ENCODE measurements at regions not wholly inside any gene's neighbourhood (a gene's known extent, or its start where the extent isn't known, plus 50 kb on each side); places are given as distances from the start of the nearest gene placed in this dataset.

- H3K27me3 ChIP-seq (ENCODE audit: low read depth), result no peaks in the 10 kb centered on the region
- intact Hi-C loops (cut with micrococcal nuclease), result no loop called here
- H3K9me3 ChIP-seq (replicated peaks), result no peaks in the 10 kb centered on the region
- no peak for DNase-seq
- no peak for TF ChIP-seq CTCF (IDR thresholded peaks at IDR 0.05; ENCODE audit: borderline replicate concordance)
- no peak overlapping the region for H3K27ac ChIP-seq (replicated peaks)
- H3K4me3 ChIP-seq, result no peak overlapping the region
- peaks cover 9% of the 10 kb centered on the region for H3K4me1 ChIP-seq
- no peaks in the 10 kb centered on the region for H3K36me3 ChIP-seq
Observed at GRCh38 chr7:82676777-82677463, 233.3 kb upstream of the CACNA2D1 start.

GRCh38 chr7:82675396-82675795 lies 231.8 kb upstream of the CACNA2D1 start:
- H3K9me3 ChIP-seq (replicated peaks), result no peaks in the 10 kb centered on the region
- TF ChIP-seq CTCF (IDR thresholded peaks at IDR 0.05; ENCODE audit: borderline replicate concordance), result no peak
- H3K4me1 ChIP-seq, result peaks cover 9% of the 10 kb centered on the region
- H3K27me3 ChIP-seq (ENCODE audit: low read depth), result no peaks in the 10 kb centered on the region
- DNase-seq, result no peak
- intact Hi-C loops (cut with micrococcal nuclease), result no loop called here
- no peak overlapping the region for H3K4me3 ChIP-seq
- H3K36me3 ChIP-seq, result no peaks in the 10 kb centered on the region
- H3K27ac ChIP-seq (replicated peaks), result no peak overlapping the region

- intact Hi-C loops (cut with micrococcal nuclease), result no loop called here
- Histone ChIP-seq H3K4me3 (no peak overlapping the region), H3K4me1 (peaks cover 9% of the 10 kb centered on the region), H3K27ac (replicated peaks) (no peak overlapping the region), H3K9me3 (replicated peaks) (no peaks in the 10 kb centered on the region), H3K36me3 (no peaks in the 10 kb centered on the region), H3K27me3 (ENCODE audit: low read depth) (no peaks in the 10 kb centered on the region)
- no peak for DNase-seq
- no peak for TF ChIP-seq CTCF (IDR thresholded peaks at IDR 0.05; ENCODE audit: borderline replicate concordance)
Observed at GRCh38 chr7:82674268-82674667, 230.7 kb upstream of the CACNA2D1 start.

GRCh38 chr7:82672078-82672477 lies 228.5 kb upstream of the CACNA2D1 start:
- Histone ChIP-seq H3K9me3 (replicated peaks) (no peaks in the 10 kb centered on the region), H3K36me3 (no peaks in the 10 kb centered on the region), H3K4me1 (peaks cover 3% of the 10 kb centered on the region), H3K27me3 (ENCODE audit: low read depth) (no peaks in the 10 kb centered on the region), H3K4me3 (no peak overlapping the region), H3K27ac (replicated peaks) (no peak overlapping the region)
- no peak for TF ChIP-seq CTCF (IDR thresholded peaks at IDR 0.05; ENCODE audit: borderline replicate concordance)
- intact Hi-C loops (cut with micrococcal nuclease), result no loop called here
- no peak for DNase-seq

- intact Hi-C loops (cut with micrococcal nuclease), result no loop called here
- no peaks in the 10 kb centered on the region for H3K27me3 ChIP-seq (ENCODE audit: low read depth)
- TF ChIP-seq CTCF (IDR thresholded peaks at IDR 0.05; ENCODE audit: borderline replicate concordance), result no peak
- no peak overlapping the region for H3K4me3 ChIP-seq
- H3K27ac ChIP-seq (replicated peaks), result no peak overlapping the region
- H3K36me3 ChIP-seq, result no peaks in the 10 kb centered on the region
- no peaks in the 10 kb centered on the region for H3K4me1 ChIP-seq
- no peaks in the 10 kb centered on the region for H3K9me3 ChIP-seq (replicated peaks)
- DNase-seq, result no peak
Observed at GRCh38 chr7:82669141-82669540, 225.6 kb upstream of the CACNA2D1 start.
